BLaER1 (cell line): ENCODE measurements at regions not wholly inside any gene's neighbourhood (a gene's known extent, or its start where the extent isn't known, plus 50 kb on each side); places are given as distances from the start of the nearest gene placed in this dataset.

Source experiments
- H3K27ac ChIP-seq: shearing (Covaris generic); formaldehyde crosslinking; 2 replicates; pipeline ENCODE4 v1.8.1; 2022
- H3K27me3 ChIP-seq: shearing (Covaris generic); formaldehyde crosslinking; 2 replicates; pipeline ENCODE4 v1.8.1; 2022
- H3K36me3 ChIP-seq: shearing (Covaris generic); formaldehyde crosslinking; 2 replicates; pipeline ENCODE4 v1.8.1; 2022
- H3K4me1 ChIP-seq: shearing (Covaris generic); formaldehyde crosslinking; 2 replicates; pipeline ENCODE4 v1.8.1; 2022
- H3K4me2 ChIP-seq: shearing (Covaris generic); formaldehyde crosslinking; 2 replicates; pipeline ENCODE4 v1.8.1; 2022
- H3K4me3 ChIP-seq: shearing (Covaris generic); formaldehyde crosslinking; 2 replicates; pipeline ENCODE4 v1.8.1; 2022
- H3K9ac ChIP-seq: shearing (Covaris generic); formaldehyde crosslinking; 2 replicates; pipeline ENCODE4 v1.8.1; 2022
- H3K9me3 ChIP-seq: shearing (Covaris generic); formaldehyde crosslinking; 2 replicates; pipeline ENCODE4 v1.8.1; 2022
- H4K20me1 ChIP-seq: shearing (Covaris generic); formaldehyde crosslinking; 2 replicates; pipeline ENCODE4 v1.8.1; 2022
- Cebpa-rat ChIP-seq: shearing (Covaris generic); IDR thresholded peaks from 2 replicates; pipeline ENCODE4 v1.8.1; 2022

- H3K27me3 ChIP-seq = no peaks in the 10 kb centered on the region
- peaks cover 18% of the 10 kb centered on the region for H3K4me1 ChIP-seq
- H3K9me3 ChIP-seq = no peaks in the 10 kb centered on the region
- no peaks in the 10 kb centered on the region for H4K20me1 ChIP-seq
- no peak for TF ChIP-seq Cebpa-rat
- no peak overlapping the region for H3K4me3 ChIP-seq
- H3K4me2 ChIP-seq = peak overlapping the region; percentile 59
- H3K36me3 ChIP-seq = no peaks in the 10 kb centered on the region
- no peak overlapping the region for H3K9ac ChIP-seq
- no peak overlapping the region for H3K27ac ChIP-seq
These were observed 51.8 kb upstream of the STK38L start for GRCh38 chr12:27192118-27192802.

GRCh38 chr12:27193106-27193505 lies 51.0 kb upstream of the STK38L start:
- Histone ChIP-seq H3K27me3 (no peaks in the 10 kb centered on the region), H3K36me3 (no peaks in the 10 kb centered on the region), H3K4me3 (no peak overlapping the region), H3K27ac (no peak overlapping the region), H4K20me1 (no peaks in the 10 kb centered on the region), H3K9me3 (no peaks in the 10 kb centered on the region), H3K9ac (no peak overlapping the region), H3K4me2 (peak overlapping the region; percentile 59), H3K4me1 (peaks cover 18% of the 10 kb centered on the region)
- no peak for TF ChIP-seq Cebpa-rat

- no peaks in the 10 kb centered on the region for H4K20me1 ChIP-seq
- peaks cover 18% of the 10 kb centered on the region for H3K4me1 ChIP-seq
- no peak for TF ChIP-seq Cebpa-rat
- H3K9ac ChIP-seq = no peak overlapping the region
- H3K9me3 ChIP-seq = no peaks in the 10 kb centered on the region
- H3K4me2 ChIP-seq = no peak overlapping the region
- H3K4me3 ChIP-seq = no peak overlapping the region
- no peak overlapping the region for H3K27ac ChIP-seq
- no peaks in the 10 kb centered on the region for H3K27me3 ChIP-seq
- no peaks in the 10 kb centered on the region for H3K36me3 ChIP-seq
These were observed 50.1 kb upstream of the STK38L start for GRCh38 chr12:27193854-27194544.
